Natural killer cell (primary cell): ENCODE measurements at regions not wholly inside any gene's neighbourhood (a gene's known extent, or its start where the extent isn't known, plus 50 kb on each side); places are given as distances from the start of the nearest gene placed in this dataset.

ENCODE experiments used
- ATAC-seq, 3 donors: fragments of 150-1000 bp in 2 of 3; fragments of 200-7000 bp in 1 of 3; cut with Tn5 transposase; 1 replicate in 1 of 3; 2 replicates in 2 of 3; pipeline ENCODE4 v1.10.0; 2021; ENCODE audit warnings: mild to moderate bottlenecking in 2 of 3, moderate library complexity in 2 of 3
- DNase-seq, 2 donors: peaks; one replicate each; pipeline versions ENCODE4 v3.0.0 to v3.0.0-alpha.2; 2013 to 2021; ENCODE audit warnings: mixed read lengths in 1 of 2
- H3K27ac ChIP-seq: one replicate; pipeline ENCODE4 v1.5.1; 2013; ENCODE audit warnings: mild to moderate bottlenecking, low read length
- H3K27me3 ChIP-seq: one replicate; pipeline ENCODE4 v1.6.1; 2013; ENCODE audit warnings: low read length; ENCODE audit not compliant: control insufficient read depth, insufficient read depth
- H3K36me3 ChIP-seq: one replicate; pipeline ENCODE4 v1.6.1; 2013; ENCODE audit warnings: low read length; ENCODE audit not compliant: control insufficient read depth, insufficient read depth
- H3K4me1 ChIP-seq: one replicate; pipeline ENCODE4 v1.6.1; 2013; ENCODE audit warnings: low read length; ENCODE audit not compliant: control insufficient read depth, insufficient read depth
- H3K4me3 ChIP-seq: one replicate; pipeline ENCODE4 v1.5.1; 2013; ENCODE audit warnings: low read length
- H3K9me3 ChIP-seq: one replicate; pipeline ENCODE4 v1.6.1; 2013; ENCODE audit warnings: low read length; ENCODE audit not compliant: control insufficient read depth, insufficient read depth
- H3K27ac Mint-ChIP-seq, 2 donors: one replicate each; pipeline ENCODE4 v1.8.0; 2022; ENCODE audit warnings: mild to moderate bottlenecking in 2 of 2, mixed read lengths in 2 of 2, moderate library complexity in 1 of 2
- H3K27me3 Mint-ChIP-seq, 2 donors: one replicate each; pipeline ENCODE4 v1.8.0; 2022; ENCODE audit warnings: low read depth in 2 of 2, mixed read lengths in 2 of 2
- H3K36me3 Mint-ChIP-seq: one replicate; pipeline ENCODE4 v1.8.0; 2022; ENCODE audit warnings: mixed read lengths
- H3K4me1 Mint-ChIP-seq, 2 donors: one replicate each; pipeline ENCODE4 v1.8.0; 2022; ENCODE audit warnings: mixed read lengths in 2 of 2
- H3K4me3 Mint-ChIP-seq: one replicate; pipeline ENCODE4 v1.8.0; 2022; ENCODE audit warnings: mild to moderate bottlenecking, moderate library complexity, mixed read lengths
- H3K9me3 Mint-ChIP-seq, 2 donors: one replicate each; pipeline ENCODE4 v1.8.0; 2022; ENCODE audit warnings: mixed read lengths in 2 of 2
- CTCF ChIP-seq: fragments of 200-600 bp; IDR thresholded peaks from one replicate; pipeline ENCODE4 v1.8.0; 2022; ENCODE audit warnings: antibody characterized with exemption
- WGBS: methylation state at CpG from one replicate; pipeline ENCODE4 v1.1.7; 2013; ENCODE audit warnings: missing lambda C conversion rate; ENCODE audit not compliant: insufficient coverage; 5-methylcytosine and 5-hydroxymethylcytosine counted together
- intact Hi-C: fragments of 100-400 bp; cut with micrococcal nuclease; formaldehyde crosslinking; loops from one replicate; pipeline ENCODE4 v1.14.2; 2022

GRCh38 chr4:45668128-45668527, 455.7 kb downstream of the GABRG1 start:
- intact Hi-C loops: no loop called here
- no peak for ATAC-seq
- H3K9me3 ChIP-seq: no peaks in the 10 kb centered on the region
- no peaks in the 10 kb centered on the region for H3K4me1 ChIP-seq
- DNase-seq: no peak
- Mint-ChIP-seq H3K27me3 (no peaks in the 10 kb centered on the region), H3K9me3 (peaks cover 5 to 13% of the 10 kb centered on the region in 2 donors), H3K4me1 (no peaks in the 10 kb centered on the region), H3K4me3 (no peak overlapping the region), H3K36me3 (no peaks in the 10 kb centered on the region), H3K27ac (no peak overlapping the region)
- WGBS: 91% methylated on average over 5 of the region's 6 CpGs
- H3K27ac ChIP-seq: no peak overlapping the region
- TF ChIP-seq CTCF: no peak
- no peaks in the 10 kb centered on the region for H3K27me3 ChIP-seq
- H3K36me3 ChIP-seq: no peaks in the 10 kb centered on the region
- no peak overlapping the region for H3K4me3 ChIP-seq

GRCh38 chr4:45663628-45664081, 460.2 kb downstream of the GABRG1 start:
- no peak overlapping the region for H3K27ac Mint-ChIP-seq
- intact Hi-C loops: no loop called here
- TF ChIP-seq CTCF: no peak
- no peaks in the 10 kb centered on the region for H3K9me3 ChIP-seq
- no peaks in the 10 kb centered on the region for H3K27me3 ChIP-seq
- no peaks in the 10 kb centered on the region for H3K36me3 Mint-ChIP-seq
- no peak for ATAC-seq
- H3K4me1 Mint-ChIP-seq: no peaks in the 10 kb centered on the region
- WGBS: 78% methylated on average over 2 of the region's 2 CpGs
- DNase-seq: no peak
- no peak overlapping the region for H3K4me3 Mint-ChIP-seq
- H3K9me3 Mint-ChIP-seq: peaks cover 6 to 8% of the 10 kb centered on the region in 2 donors
- H3K4me1 ChIP-seq: no peaks in the 10 kb centered on the region
- no peak overlapping the region for H3K4me3 ChIP-seq
- H3K36me3 ChIP-seq: no peaks in the 10 kb centered on the region
- H3K27ac ChIP-seq: no peak overlapping the region
- H3K27me3 Mint-ChIP-seq: no peaks in the 10 kb centered on the region

- intact Hi-C loops: no loop called here
- no peaks in the 10 kb centered on the region for H3K9me3 ChIP-seq
- no peaks in the 10 kb centered on the region for H3K36me3 ChIP-seq
- H3K27me3 ChIP-seq: no peaks in the 10 kb centered on the region
- no peak overlapping the region for H3K27ac Mint-ChIP-seq
- H3K9me3 Mint-ChIP-seq: peaks cover 6 to 7% of the 10 kb centered on the region in 2 donors
- no peak for DNase-seq
- H3K4me3 Mint-ChIP-seq: no peak overlapping the region
- ATAC-seq: no peak
- no peaks in the 10 kb centered on the region for H3K4me1 ChIP-seq
- no peaks in the 10 kb centered on the region for H3K36me3 Mint-ChIP-seq
- no CpG with 5 or more reads among the region's 1 CpG for WGBS
- no peak for TF ChIP-seq CTCF
- H3K27me3 Mint-ChIP-seq: no peaks in the 10 kb centered on the region
- no peak overlapping the region for H3K27ac ChIP-seq
- no peak overlapping the region for H3K4me3 ChIP-seq
- H3K4me1 Mint-ChIP-seq: no peaks in the 10 kb centered on the region
These were observed 460.9 kb downstream of the GABRG1 start for GRCh38 chr4:45663003-45663402.

GRCh38 chr4:45661893-45662292, 462.0 kb downstream of the GABRG1 start:
- H3K9me3 ChIP-seq: no peaks in the 10 kb centered on the region
- H3K4me3 Mint-ChIP-seq: no peak overlapping the region
- intact Hi-C loops: no loop called here
- no peaks in the 10 kb centered on the region for H3K36me3 ChIP-seq
- no peak overlapping the region for H3K4me3 ChIP-seq
- no peaks in the 10 kb centered on the region for H3K36me3 Mint-ChIP-seq
- WGBS: 83% methylated on average over 1 of the region's 3 CpGs
- H3K9me3 Mint-ChIP-seq: peaks cover 6% of the 10 kb centered on the region in 2 donors
- no peak overlapping the region for H3K27ac ChIP-seq
- DNase-seq: no peak
- no peaks in the 10 kb centered on the region for H3K27me3 Mint-ChIP-seq
- H3K27ac Mint-ChIP-seq: no peak overlapping the region
- H3K4me1 Mint-ChIP-seq: no peaks in the 10 kb centered on the region
- ATAC-seq: no peak
- H3K27me3 ChIP-seq: no peaks in the 10 kb centered on the region
- no peak for TF ChIP-seq CTCF
- no peaks in the 10 kb centered on the region for H3K4me1 ChIP-seq
